ENCODE measurements at regions not wholly inside any gene's neighbourhood (a gene's known extent, or its start where the extent isn't known, plus 50 kb on each side); places are given as distances from the start of the nearest gene placed in this dataset.

- TF ChIP-seq SPI1 (IDR thresholded peaks at IDR 0.05; ENCODE audit: borderline replicate concordance, low read depth) (no peak), GABPA (IDR thresholded peaks at IDR 0.05; ENCODE audit: low read depth) (no peak), POLR2AphosphoS5 (IDR thresholded peaks at IDR 0.05; ENCODE audit: low read depth) (no peak), REST (IDR thresholded peaks at IDR 0.05; ENCODE audit: insufficient replicate concordance, low read depth) (no peak), CTCF (IDR thresholded peaks at IDR 0.05; ENCODE audit: insufficient read depth, low read length) (no peak)
- no peak for DNase-seq (ENCODE audit: low read depth in 1 of 2, low spot score in 1 of 2)
- Histone ChIP-seq H3K27me3 (ENCODE audit: insufficient read depth, poor library complexity, severe bottlenecking) (no peaks in the 10 kb centered on the region), H3K4me3 (replicated peaks; ENCODE audit: insufficient read depth, low read length) (no peak overlapping the region), H3K27ac (replicated peaks) (no peak overlapping the region)
Measured at GRCh38 chr21:35291034-35291433, 241.9 kb upstream of the RUNX1 start.

GRCh38 chr21:35288238-35288637 is 239.1 kb upstream of the RUNX1 start:
- H3K27me3 ChIP-seq (ENCODE audit: insufficient read depth, poor library complexity, severe bottlenecking), result no peaks in the 10 kb centered on the region
- no peak for DNase-seq (ENCODE audit: low read depth in 1 of 2, low spot score in 1 of 2)
- no peak overlapping the region for H3K27ac ChIP-seq (replicated peaks)
- no peak overlapping the region for H3K4me3 ChIP-seq (replicated peaks; ENCODE audit: insufficient read depth, low read length)
- TF ChIP-seq CTCF (IDR thresholded peaks at IDR 0.05; ENCODE audit: insufficient read depth, low read length) (no peak), GABPA (IDR thresholded peaks at IDR 0.05; ENCODE audit: low read depth) (no peak), POLR2AphosphoS5 (IDR thresholded peaks at IDR 0.05; ENCODE audit: low read depth) (no peak), REST (IDR thresholded peaks at IDR 0.05; ENCODE audit: insufficient replicate concordance, low read depth) (no peak), SPI1 (IDR thresholded peaks at IDR 0.05; ENCODE audit: borderline replicate concordance, low read depth) (no peak)

DNA sequence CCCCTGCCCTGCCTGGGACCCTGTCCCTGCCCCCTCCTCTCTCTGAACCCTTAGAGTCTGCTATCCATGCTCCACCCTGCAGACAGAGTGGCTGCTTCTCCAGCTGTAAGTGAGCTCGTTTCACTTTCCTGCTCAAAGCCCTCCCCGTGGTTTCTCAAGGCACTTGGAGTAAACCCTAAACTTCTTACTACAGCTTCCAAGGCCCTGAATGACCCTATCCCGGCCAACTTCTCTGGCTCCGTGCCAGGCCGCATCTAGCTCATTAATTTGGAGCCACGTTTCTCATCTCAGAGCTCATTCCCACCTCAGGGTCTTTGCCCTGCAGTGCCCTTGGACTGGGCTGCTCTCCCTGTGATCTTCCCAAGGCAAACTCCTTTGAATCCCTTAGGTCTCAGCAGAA is 235.1 kb upstream of the RUNX1 start:
- H3K27me3 ChIP-seq (ENCODE audit: insufficient read depth, poor library complexity, severe bottlenecking), result no peaks in the 10 kb centered on the region
- no peak for DNase-seq (ENCODE audit: low read depth in 1 of 2, low spot score in 1 of 2)
- TF ChIP-seq CTCF (IDR thresholded peaks at IDR 0.05; ENCODE audit: insufficient read depth, low read length), result no peak
- H3K27ac ChIP-seq (replicated peaks), result no peak overlapping the region
- H3K4me3 ChIP-seq (replicated peaks; ENCODE audit: insufficient read depth, low read length), result no peak overlapping the region

DNA sequence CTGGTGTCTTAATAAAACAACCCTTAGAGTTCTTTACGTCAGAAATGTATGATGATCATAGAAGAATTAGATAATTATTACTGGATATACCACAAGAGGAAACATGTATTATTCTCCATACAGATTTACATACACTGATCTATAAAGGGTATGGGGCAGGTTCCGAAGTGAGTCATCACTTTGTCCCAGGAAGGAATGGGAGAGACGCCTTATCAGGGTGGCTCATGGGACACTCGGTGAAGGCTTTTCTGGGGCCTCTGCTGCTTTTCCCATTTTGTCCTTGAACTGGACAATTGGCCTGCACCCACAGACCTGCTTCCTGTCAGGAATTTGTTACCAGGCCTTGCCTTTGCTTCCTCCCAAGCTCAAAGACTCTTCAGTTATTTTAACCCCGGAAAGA is 233.8 kb upstream of the RUNX1 start:
- no peak for TF ChIP-seq GABPA (IDR thresholded peaks at IDR 0.05; ENCODE audit: low read depth)
- no peak for TF ChIP-seq POLR2AphosphoS5 (IDR thresholded peaks at IDR 0.05; ENCODE audit: low read depth)
- TF ChIP-seq CTCF (IDR thresholded peaks at IDR 0.05; ENCODE audit: insufficient read depth, low read length), result no peak
- TF ChIP-seq REST (IDR thresholded peaks at IDR 0.05; ENCODE audit: insufficient replicate concordance, low read depth), result no peak
- no peak for TF ChIP-seq SPI1 (IDR thresholded peaks at IDR 0.05; ENCODE audit: borderline replicate concordance, low read depth)
- Histone ChIP-seq H3K27ac (replicated peaks) (no peak overlapping the region), H3K4me3 (replicated peaks; ENCODE audit: insufficient read depth, low read length) (no peak overlapping the region), H3K27me3 (ENCODE audit: insufficient read depth, poor library complexity, severe bottlenecking) (no peaks in the 10 kb centered on the region)
- DNase-seq (ENCODE audit: low read depth in 1 of 2, low spot score in 1 of 2), result no peak

Measured in HL-60 (cell line).